NCI-H1930 (cell line): ENCODE measurements at regions not wholly inside any gene's neighbourhood (a gene's known extent, or its start where the extent isn't known, plus 50 kb on each side); places are given as distances from the start of the nearest gene placed in this dataset.
"Not testable (repeated sequence)": the region's sequence is repeated elsewhere in the genome, so short reads cannot be mapped to it uniquely, and the experiment has no call there.

Experiments used
- DNase-seq, 2 experiments: peaks; one replicate each; lab custom pipeline; 2025; lab: John Stamatoyannopoulos, UW

- DNase-seq = no peak
Measured at GRCh38 chr6:28658475-28659249, 133.0 kb downstream of the GPX5 start.

- no peak for DNase-seq
Measured at GRCh38 chr6:28659250-28659566, 133.5 kb downstream of the GPX5 start.

DNA sequence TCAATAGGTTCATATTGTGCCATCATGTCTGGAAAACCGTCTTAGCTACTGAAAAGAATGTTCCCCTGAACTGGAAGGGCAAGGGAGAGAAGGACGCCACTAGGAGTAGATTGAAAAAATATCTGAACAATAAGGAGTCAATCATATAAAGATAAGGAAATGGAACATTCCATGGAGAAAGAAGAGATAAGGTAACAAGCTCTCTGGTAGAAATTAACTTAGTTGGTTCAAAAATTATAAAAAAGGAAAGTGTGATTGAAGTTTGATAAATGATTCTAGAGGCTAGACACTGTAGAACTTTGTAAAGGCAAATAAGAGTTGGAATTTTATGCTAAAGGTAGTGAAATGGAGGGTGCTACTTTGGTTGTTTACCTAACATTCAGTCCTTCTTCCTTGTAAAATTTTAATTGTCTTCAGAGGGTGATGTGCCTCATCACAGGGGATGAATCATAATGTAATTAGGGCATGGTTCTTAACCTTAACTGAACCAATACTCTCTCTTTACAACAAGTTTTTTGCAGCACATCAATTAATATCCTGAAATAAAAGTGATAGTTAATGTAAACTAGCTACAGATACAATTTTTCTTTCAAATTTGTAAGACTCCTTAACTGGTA is 135.5 kb downstream of the GPX5 start:
- DNase-seq = no peak

DNA sequence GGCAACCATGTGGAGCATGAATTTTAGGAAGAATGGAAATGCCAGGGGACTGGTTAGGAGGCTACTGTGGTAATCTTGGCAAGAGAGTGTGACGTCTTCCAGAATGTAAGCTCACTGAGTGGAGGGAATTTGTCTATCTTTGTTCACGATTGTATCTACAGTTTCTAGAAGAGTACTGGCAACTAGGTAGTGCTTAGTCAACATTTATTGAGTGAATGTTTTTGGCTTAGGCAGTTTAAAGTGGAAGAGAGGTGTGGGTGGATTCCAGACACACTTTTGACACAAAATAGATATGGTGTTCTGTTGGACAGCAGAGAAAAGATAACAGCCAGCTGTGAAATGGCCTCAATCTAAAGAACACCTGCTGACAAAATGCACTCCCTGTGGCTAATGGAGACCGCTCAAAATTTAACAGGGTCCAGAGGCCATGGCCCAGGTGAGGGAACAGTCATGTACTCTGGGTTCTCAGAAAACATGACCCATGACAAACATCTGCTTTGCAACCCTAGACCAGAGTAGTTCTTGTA is 139.3 kb downstream of the GPX5 start:
- no peak for DNase-seq

DNA sequence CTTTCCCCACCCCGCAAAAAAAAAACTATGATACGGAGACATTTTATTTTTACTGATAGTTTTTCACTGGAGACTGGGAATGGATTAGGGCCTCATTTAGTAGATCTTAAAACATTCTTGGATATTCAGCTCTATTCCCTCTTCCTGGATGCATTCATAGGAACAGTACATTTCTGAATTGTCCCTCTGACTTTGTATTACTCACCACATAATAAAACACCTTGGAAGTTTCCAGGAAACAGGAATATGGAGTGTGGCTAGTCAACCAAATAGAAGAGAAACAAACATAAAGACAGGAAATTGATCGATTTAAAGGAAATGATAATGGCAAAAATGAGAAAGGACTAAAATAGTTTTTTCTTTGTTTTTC is 147.7 kb downstream of the GPX5 start:
- no peak for DNase-seq

DNA sequence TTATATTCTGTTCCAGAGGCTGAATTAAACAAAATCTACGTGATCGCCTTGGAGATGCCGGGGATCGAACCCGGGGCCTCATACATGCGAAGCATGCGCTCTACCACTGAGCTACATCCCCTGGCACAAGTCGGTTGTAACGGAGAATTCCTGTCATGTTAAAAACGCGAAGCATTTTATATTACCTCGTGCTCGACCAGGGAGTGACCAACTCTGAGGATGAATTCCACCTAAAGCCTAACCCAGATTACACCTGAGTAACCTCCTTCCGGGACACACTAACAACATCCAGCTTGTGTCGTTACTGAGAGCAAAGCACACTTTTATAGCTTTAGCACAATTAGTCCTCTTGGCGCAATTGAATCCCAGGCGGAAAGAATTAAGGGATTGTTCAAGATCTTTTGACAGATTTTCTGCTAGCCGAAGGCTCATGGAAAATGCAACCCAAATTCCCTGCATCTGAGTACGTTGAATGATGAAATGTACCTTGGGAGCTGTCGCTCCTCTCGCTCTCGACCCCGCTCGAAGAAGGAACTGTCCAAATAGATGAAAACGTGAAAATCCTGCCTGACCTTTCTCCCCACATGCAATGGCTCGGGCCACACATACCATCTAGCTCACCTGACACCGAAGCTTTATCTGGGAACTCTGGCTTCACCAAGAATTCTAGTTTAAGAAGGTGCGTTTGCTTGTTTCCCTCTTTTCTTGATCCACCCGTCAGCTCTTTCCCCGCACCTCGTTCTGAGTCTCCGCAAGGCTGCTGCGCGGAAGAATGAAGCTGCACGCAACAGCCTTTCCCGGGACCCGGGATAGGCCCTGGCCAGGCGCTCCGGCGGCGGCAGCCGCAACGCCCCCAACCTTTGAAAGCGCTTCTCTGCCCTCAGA is 148.3 kb downstream of the GPX5 start:
- DNase-seq = peak; percentile 69 to 70

- DNase-seq = no peak
Measured at GRCh38 chr6:28675600-28675999, 149.9 kb downstream of the GPX5 start.

DNA sequence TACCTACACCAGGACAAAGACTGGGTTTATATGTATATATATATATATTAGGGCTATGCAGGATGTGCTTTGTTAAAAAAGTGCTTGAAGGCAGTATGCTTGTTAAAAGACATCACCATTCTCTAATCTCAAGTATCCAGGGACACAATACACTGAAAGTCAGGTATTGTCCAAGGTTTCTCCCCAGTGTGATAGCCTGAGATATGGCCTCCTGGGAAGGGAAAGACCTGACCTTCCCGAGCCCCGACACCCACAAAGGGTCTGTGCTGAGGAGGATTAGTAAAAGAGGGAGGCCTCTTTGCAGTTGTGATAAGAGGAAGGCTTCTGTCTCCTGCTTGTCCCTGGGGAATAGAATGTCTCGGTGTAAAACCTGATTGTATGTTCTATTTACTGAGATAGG is 156.9 kb downstream of the GPX5 start:
- no peak for DNase-seq

DNA sequence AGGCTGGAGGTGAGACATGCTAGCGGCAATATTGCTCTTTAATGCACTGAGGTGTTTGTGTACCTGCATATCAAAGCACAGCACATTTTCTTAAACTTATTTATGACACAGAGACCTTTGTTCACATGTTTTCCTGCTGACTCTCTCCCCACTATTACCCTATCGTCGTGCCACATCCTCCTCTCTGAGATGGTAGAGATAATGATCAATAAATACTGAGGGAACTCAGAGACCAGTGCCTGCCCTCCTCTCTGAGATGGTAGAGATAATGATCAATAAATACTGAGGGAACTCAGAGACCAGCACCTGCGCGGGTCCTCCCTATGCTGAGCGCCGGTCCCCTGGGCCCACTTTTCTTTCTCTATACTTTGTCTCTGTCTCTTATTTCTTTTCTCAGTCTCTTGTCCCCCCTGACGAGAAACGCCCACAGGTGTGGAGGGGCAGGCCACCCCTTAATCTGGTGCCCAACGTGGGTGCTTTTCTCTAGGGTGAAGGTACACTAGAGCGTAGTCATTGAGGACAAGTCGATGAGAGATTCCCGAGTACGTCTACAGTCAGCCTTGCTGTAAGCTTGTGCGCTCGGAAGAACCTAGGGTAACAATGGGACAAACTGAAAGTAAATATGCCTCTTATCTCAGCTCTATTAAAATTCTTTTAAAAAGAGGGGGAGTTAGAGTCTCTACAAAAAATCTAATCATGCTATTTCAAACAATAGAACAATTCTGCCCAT is 157.4 kb downstream of the GPX5 start:
- not testable (repeated sequence) for DNase-seq

DNA sequence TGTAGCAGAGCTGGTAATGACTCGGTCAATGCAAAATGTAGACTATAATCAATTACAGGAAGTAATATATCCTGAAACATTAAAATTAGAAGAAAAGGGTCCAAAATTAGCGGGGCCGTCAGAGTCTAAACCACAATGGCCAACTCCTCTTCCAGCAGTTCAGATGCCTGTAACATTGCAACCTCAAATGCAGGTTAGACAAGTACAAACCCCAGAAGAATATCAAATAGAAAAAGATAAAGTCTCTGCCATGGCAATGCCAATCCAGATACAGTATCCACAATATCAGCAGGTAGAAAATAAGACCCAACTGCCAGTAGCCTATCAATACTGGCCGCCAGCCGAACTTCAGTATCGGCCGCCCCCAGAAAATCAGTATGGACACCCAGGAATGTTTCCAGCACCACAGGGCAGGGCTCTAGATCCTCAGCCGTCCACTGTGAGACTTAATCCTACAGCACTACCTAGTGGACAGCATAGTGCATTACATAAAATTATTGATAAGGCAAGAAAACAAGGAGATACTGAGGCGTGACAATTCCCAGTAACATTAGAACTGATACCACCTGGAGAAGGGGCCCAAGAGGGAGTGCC is 158.4 kb downstream of the GPX5 start:
- DNase-seq = peak; percentile 32 to 46

- DNase-seq = not testable (repeated sequence)
Measured at GRCh38 chr6:28685960-28686359, 160.3 kb downstream of the GPX5 start.

GRCh38 chr6:28686446-28687027 is 160.9 kb downstream of the GPX5 start:
- peak; percentile 37 to 72 for DNase-seq

DNA sequence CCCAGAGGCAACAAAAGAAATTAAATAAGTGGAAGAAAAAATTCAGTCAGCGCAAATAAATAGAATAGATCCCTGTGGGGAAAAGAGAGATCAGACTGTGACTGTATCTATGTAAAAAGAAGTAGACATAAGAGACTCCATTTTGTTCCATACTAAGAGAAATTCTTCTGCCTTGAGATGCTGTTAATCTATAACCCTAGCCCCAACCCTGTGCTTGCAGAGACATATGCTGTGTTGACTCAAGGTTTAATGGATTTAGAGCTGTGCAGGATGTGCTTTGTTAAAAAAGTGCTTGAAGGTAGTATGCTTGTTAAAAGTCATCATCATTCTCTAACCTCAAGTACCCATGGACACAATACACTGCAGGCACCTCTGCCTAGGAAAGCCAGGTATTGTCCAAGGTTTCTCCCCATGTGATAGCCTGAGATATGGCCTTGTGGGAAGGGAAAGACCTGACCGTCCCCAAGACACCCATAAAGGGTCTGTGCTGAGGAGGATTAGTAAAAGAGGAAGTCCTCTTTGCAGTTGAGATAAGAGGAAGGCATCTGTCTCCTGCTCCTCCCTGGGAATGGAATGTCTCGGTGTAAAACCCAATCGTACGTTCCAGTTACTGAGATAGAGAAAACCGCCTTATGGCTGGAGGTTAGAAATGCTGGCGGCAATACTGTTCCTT is 161.8 kb downstream of the GPX5 start:
- DNase-seq = not testable (repeated sequence)

DNA sequence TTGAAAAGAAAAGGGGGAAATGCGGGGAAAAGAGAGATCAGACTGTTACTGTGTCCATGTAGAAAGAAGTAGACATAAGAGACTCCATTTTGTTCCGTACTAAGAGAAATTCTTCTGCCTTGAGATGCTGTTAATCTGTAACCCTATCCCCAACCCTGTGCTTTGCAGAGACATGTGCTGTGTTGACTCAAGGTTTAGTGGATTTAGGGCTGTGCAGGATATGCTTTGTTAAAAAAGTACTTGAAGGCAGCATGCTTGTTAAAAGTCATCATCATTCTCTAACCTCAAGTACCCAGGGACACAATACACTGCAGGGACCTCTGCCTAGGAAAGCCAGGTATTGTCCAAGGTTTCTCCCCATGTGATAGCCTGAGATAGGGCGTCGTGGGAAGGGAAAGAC is 166.3 kb downstream of the GPX5 start:
- not testable (repeated sequence) for DNase-seq

- no peak for DNase-seq
Measured at GRCh38 chr6:28693033-28693750, 167.5 kb downstream of the GPX5 start.

GRCh38 chr6:28693751-28694443 is 168.2 kb downstream of the GPX5 start:
- DNase-seq = no peak

GRCh38 chr6:28695715-28696114 is 170.0 kb downstream of the GPX5 start:
- DNase-seq = no peak

DNA sequence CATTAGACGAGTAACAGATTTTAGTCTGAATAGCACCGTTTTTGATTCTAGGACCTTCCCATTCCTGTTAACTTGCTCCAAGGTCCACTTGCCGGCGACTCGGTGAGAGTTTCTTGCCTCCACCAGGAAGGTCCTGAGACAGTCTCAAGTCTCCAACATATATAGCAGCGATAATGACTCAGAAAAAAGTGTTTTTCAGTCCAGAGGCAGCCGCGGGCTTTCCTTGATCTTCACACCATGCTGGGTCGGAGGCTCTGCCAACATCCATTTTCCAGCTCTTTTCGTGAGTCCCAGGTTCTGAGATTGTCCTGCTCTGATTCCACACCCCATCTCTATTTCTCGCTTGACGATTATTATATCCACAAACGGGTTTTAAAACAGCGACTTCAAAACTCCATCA is 170.5 kb downstream of the GPX5 start:
- DNase-seq = no peak

- no peak for DNase-seq
Measured at GRCh38 chr6:28696682-28697081, 171.0 kb downstream of the GPX5 start.
